CD14-positive monocyte (primary cell): ENCODE measurements at regions not wholly inside any gene's neighbourhood (a gene's known extent, or its start where the extent isn't known, plus 50 kb on each side); places are given as distances from the start of the nearest gene placed in this dataset.

ENCODE experiments used
- DNase-seq, 3 donors: peaks; one replicate each; pipeline ENCODE4 v3.0.0-alpha.2; 2011 to 2022
- H2AFZ ChIP-seq: 2 replicates; pipeline ENCODE4 v1.6.0; 2012; ENCODE audit warnings: mild to moderate bottlenecking, low read depth, low read length, inconsistent platforms; ENCODE audit not compliant: insufficient read depth, poor library complexity, severe bottlenecking
- H3K27ac ChIP-seq, 2 donors: 1 replicate in 1 of 2; 2 replicates in 1 of 2; pipeline ENCODE4 v1.5.1; 2012 to 2013; ENCODE audit warnings: low read length in 2 of 2, control low read depth in 1 of 2, inconsistent platforms in 1 of 2, low read depth in 1 of 2, mild to moderate bottlenecking in 1 of 2
- H3K27me3 ChIP-seq, 2 donors: one replicate each; pipeline versions ENCODE4 v1.6.0 to v1.6.1; 2011 to 2013; ENCODE audit warnings: low read length in 2 of 2; ENCODE audit not compliant: control insufficient read depth in 2 of 2, insufficient read depth in 2 of 2
- H3K36me3 ChIP-seq, 2 donors: replicated peaks in 1 of 2; 1 replicate in 1 of 2; 2 replicates in 1 of 2; pipeline versions ENCODE4 v1.5.1 to v1.6.1; 2012 to 2013; ENCODE audit warnings: low read length in 2 of 2, control low read depth in 1 of 2, inconsistent platforms in 1 of 2, mild to moderate bottlenecking in 1 of 2; ENCODE audit not compliant: insufficient read depth in 2 of 2, control insufficient read depth in 1 of 2
- H3K4me1 ChIP-seq, 2 donors: 1 replicate in 1 of 2; 2 replicates in 1 of 2; pipeline versions ENCODE4 v1.5.1 to v1.6.1; 2012 to 2013; ENCODE audit warnings: low read length in 2 of 2, control low read depth in 1 of 2, inconsistent platforms in 1 of 2, mild to moderate bottlenecking in 1 of 2, moderate library complexity in 1 of 2; ENCODE audit not compliant: insufficient read depth in 2 of 2, control insufficient read depth in 1 of 2
- H3K4me2 ChIP-seq: replicated peaks from 2 replicates; pipeline ENCODE3; 2012; ENCODE audit warnings: low read length, moderate library complexity, mild to moderate bottlenecking; ENCODE audit not compliant: poor library complexity, severe bottlenecking; ENCODE audit errors: extremely low read depth
- H3K4me3 ChIP-seq, 3 experiments: fragments of 200-600 bp in 1 of 3; sonication (generic) in 1 of 3; replicated peaks in 1 of 3; 1 replicate in 2 of 3; 2 replicates in 1 of 3; pipeline ENCODE4 v1.5.1; 2011 to 2013; ENCODE audit warnings: low read length in 3 of 3, mild to moderate bottlenecking in 3 of 3, control low read depth in 2 of 3, low read depth in 2 of 3, inconsistent platforms in 1 of 3, moderate library complexity in 1 of 3
- H3K79me2 ChIP-seq: 2 replicates; pipeline ENCODE4 v1.6.0; 2012; ENCODE audit warnings: mild to moderate bottlenecking, control low read depth, inconsistent platforms, low read length, moderate library complexity; ENCODE audit not compliant: insufficient read depth
- H3K9ac ChIP-seq: 2 replicates; pipeline ENCODE4 v1.6.0; 2017; ENCODE audit warnings: low read length, mild to moderate bottlenecking; ENCODE audit not compliant: insufficient read depth, poor library complexity, severe bottlenecking
- H3K9me3 ChIP-seq, 2 donors: replicated peaks in 1 of 2; 1 replicate in 1 of 2; 2 replicates in 1 of 2; pipeline versions ENCODE4 v1.5.1 to v1.6.1; 2012 to 2013; ENCODE audit warnings: low read length in 2 of 2, control low read depth in 1 of 2; ENCODE audit not compliant: control insufficient read depth in 1 of 2, insufficient read depth in 1 of 2
- H4K20me1 ChIP-seq: 2 replicates; pipeline ENCODE4 v1.6.0; 2012; ENCODE audit warnings: mild to moderate bottlenecking, low read length, control low read depth, moderate library complexity; ENCODE audit not compliant: insufficient read depth
- H3K27ac Mint-ChIP-seq, 7 donors: one replicate each; pipeline ENCODE4 v1.8.0; 2020; ENCODE audit warnings: mild to moderate bottlenecking in 7 of 7, mixed read lengths in 7 of 7, moderate library complexity in 6 of 7, inconsistent platforms in 2 of 7
- H3K27me3 Mint-ChIP-seq, 3 donors: one replicate each; pipeline ENCODE4 v1.8.0; 2021 to 2022; ENCODE audit warnings: low read depth in 3 of 3, mild to moderate bottlenecking in 3 of 3, mixed read lengths in 3 of 3, moderate library complexity in 3 of 3, inconsistent platforms in 1 of 3
- H3K36me3 Mint-ChIP-seq, 2 donors: one replicate each; pipeline ENCODE4 v1.8.0; 2020; ENCODE audit warnings: mixed read lengths in 2 of 2, inconsistent platforms in 1 of 2, mild to moderate bottlenecking in 1 of 2
- H3K4me1 Mint-ChIP-seq: one replicate; pipeline ENCODE4 v1.8.0; 2020; ENCODE audit warnings: mild to moderate bottlenecking, mixed read lengths
- H3K4me3 Mint-ChIP-seq, 2 donors: one replicate each; pipeline ENCODE4 v1.8.0; 2020; ENCODE audit warnings: mild to moderate bottlenecking in 2 of 2, mixed read lengths in 2 of 2, moderate library complexity in 1 of 2
- H3K9me3 Mint-ChIP-seq, 7 donors: one replicate each; pipeline ENCODE4 v1.8.0; 2020 to 2022; ENCODE audit warnings: mixed read lengths in 7 of 7, mild to moderate bottlenecking in 6 of 7, moderate library complexity in 6 of 7, inconsistent platforms in 2 of 7
- CTCF ChIP-seq: fragments of 200-600 bp; IDR thresholded peaks from one replicate; pipeline ENCODE4 v1.8.0; 2022; ENCODE audit warnings: antibody characterized with exemption, mild to moderate bottlenecking
- WGBS: methylation state at CpG from one replicate; pipeline ENCODE4 v1.1.5; 2013; ENCODE audit warnings: missing lambda C conversion rate; ENCODE audit not compliant: insufficient coverage; 5-methylcytosine and 5-hydroxymethylcytosine counted together
- intact Hi-C, 2 donors: fragments of 100-400 bp; cut with micrococcal nuclease; formaldehyde crosslinking; loops; one replicate each; pipeline versions ENCODE4 v1.15.0 to v1.15.1; 2023

GRCh38 chr5:89004379-89004778 lies 121.4 kb upstream of the MEF2C start:
- H3K9me3 Mint-ChIP-seq, result peaks cover 2 to 17% (median 8%) of the 10 kb centered on the region in 7 donors
- no peaks in the 10 kb centered on the region for H3K4me1 Mint-ChIP-seq
- Histone ChIP-seq H3K36me3 (no peaks in the 10 kb centered on the region), H2AFZ (no peak overlapping the region), H3K9ac (no peak overlapping the region), H3K27ac (no peak overlapping the region), H3K4me2 (no peak overlapping the region), H3K4me3 (no peak overlapping the region), H3K27me3 (no peaks in the 10 kb centered on the region), H3K79me2 (no peaks in the 10 kb centered on the region), H3K4me1 (no peaks in the 10 kb centered on the region), H3K9me3 (peaks cover 5 to 9% of the 10 kb centered on the region in 2 donors), H4K20me1 (no peaks in the 10 kb centered on the region)
- WGBS, result no CpG with 5 or more reads among the region's 3 CpGs
- peaks cover 0 to 3% (median 3%) of the 10 kb centered on the region in 3 donors for H3K27me3 Mint-ChIP-seq
- peak overlapping the region in 1 of 7 donors; percentile 70 for H3K27ac Mint-ChIP-seq
- no peak overlapping the region for H3K4me3 Mint-ChIP-seq
- no peak for DNase-seq
- H3K36me3 Mint-ChIP-seq, result no peaks in the 10 kb centered on the region
- TF ChIP-seq CTCF, result no peak
- intact Hi-C loops, result no loop called here

- Mint-ChIP-seq H3K36me3 (no peaks in the 10 kb centered on the region), H3K4me1 (no peaks in the 10 kb centered on the region), H3K4me3 (no peak overlapping the region), H3K9me3 (peaks cover 2 to 17% (median 8%) of the 10 kb centered on the region in 7 donors), H3K27ac (no peak overlapping the region), H3K27me3 (peaks cover 0 to 3% (median 3%) of the 10 kb centered on the region in 3 donors)
- no peaks in the 10 kb centered on the region for H3K27me3 ChIP-seq
- H3K4me3 ChIP-seq, result no peak overlapping the region
- H4K20me1 ChIP-seq, result no peaks in the 10 kb centered on the region
- H3K36me3 ChIP-seq, result no peaks in the 10 kb centered on the region
- H3K9ac ChIP-seq, result no peak overlapping the region
- peaks cover 5 to 9% of the 10 kb centered on the region in 2 donors for H3K9me3 ChIP-seq
- H3K4me1 ChIP-seq, result no peaks in the 10 kb centered on the region
- 99% methylated on average over 41 of the region's 47 CpGs for WGBS
- H3K27ac ChIP-seq, result no peak overlapping the region
- intact Hi-C loops, result no loop called here
- H3K79me2 ChIP-seq, result no peaks in the 10 kb centered on the region
- no peak overlapping the region for H3K4me2 ChIP-seq
- no peak for TF ChIP-seq CTCF
- H2AFZ ChIP-seq, result no peak overlapping the region
- DNase-seq, result no peak
Observed at GRCh38 chr5:89003563-89004036, 120.6 kb upstream of the MEF2C start.
